ENCODE measurements at regions not wholly inside any gene's neighbourhood (a gene's known extent, or its start where the extent isn't known, plus 50 kb on each side); places are given as distances from the start of the nearest gene placed in this dataset.

GRCh38 chr1:162916821-162917613 is 56.0 kb upstream of the CCDC190 start:
- DNase-seq (ENCODE audit: low read depth, low spot score): no peak
- intact Hi-C loops (cut with micrococcal nuclease; ENCODE audit: unreplicated experiment) (no loop called here), in situ Hi-C loops (cut with HindIII; ENCODE audit: low pct_unique_long_range_greater_than_20kb, low sequenced_read_pairs) (no loop called here)
- ChIA-PET CTCF (no interaction called here), POLR2A (no interaction called here)
- H3K36me3 ChIP-seq (ENCODE audit: control insufficient read depth, insufficient read depth, low read length): no peaks in the 10 kb centered on the region
- BruUV-seq (replicated peaks): no TSS peak
- no peaks in the 10 kb centered on the region for H3K4me1 ChIP-seq (ENCODE audit: control insufficient read depth, insufficient read depth, low read length)
- H3K27me3 ChIP-seq (ENCODE audit: control insufficient read depth, insufficient read depth, low read length): no peaks in the 10 kb centered on the region
- no peak overlapping the region for H3K4me3 ChIP-seq (ENCODE audit: low read depth in 2 of 2, low read length in 2 of 2)
- no peak overlapping the region for H3K27ac ChIP-seq (ENCODE audit: low read length)
- ATAC-seq: no peak
- 0 out of 2 replicates have a peak, but pooled peaks cover 2% of the 10 kb centered on the region for H3K9me3 ChIP-seq (ENCODE audit: control insufficient read depth, insufficient read depth, low read depth, low read length)
- no peak for TF ChIP-seq TCF7L2 (IDR thresholded peaks at IDR 0.05; ENCODE audit: low read depth, low read length)
- TF ChIP-seq POLR2AphosphoS5 (IDR thresholded peaks at IDR 0.05; ENCODE audit: low read depth, low read length): no peak
- TF ChIP-seq, protein P1, sequence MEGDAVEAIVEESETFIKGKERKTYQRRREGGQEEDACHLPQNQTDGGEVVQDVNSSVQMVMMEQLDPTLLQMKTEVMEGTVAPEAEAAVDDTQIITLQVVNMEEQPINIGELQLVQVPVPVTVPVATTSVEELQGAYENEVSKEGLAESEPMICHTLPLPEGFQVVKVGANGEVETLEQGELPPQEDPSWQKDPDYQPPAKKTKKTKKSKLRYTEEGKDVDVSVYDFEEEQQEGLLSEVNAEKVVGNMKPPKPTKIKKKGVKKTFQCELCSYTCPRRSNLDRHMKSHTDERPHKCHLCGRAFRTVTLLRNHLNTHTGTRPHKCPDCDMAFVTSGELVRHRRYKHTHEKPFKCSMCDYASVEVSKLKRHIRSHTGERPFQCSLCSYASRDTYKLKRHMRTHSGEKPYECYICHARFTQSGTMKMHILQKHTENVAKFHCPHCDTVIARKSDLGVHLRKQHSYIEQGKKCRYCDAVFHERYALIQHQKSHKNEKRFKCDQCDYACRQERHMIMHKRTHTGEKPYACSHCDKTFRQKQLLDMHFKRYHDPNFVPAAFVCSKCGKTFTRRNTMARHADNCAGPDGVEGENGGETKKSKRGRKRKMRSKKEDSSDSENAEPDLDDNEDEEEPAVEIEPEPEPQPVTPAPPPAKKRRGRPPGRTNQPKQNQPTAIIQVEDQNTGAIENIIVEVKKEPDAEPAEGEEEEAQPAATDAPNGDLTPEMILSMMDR (IDR thresholded peaks at IDR 0.05): no peak
- TF ChIP-seq, protein P2, sequence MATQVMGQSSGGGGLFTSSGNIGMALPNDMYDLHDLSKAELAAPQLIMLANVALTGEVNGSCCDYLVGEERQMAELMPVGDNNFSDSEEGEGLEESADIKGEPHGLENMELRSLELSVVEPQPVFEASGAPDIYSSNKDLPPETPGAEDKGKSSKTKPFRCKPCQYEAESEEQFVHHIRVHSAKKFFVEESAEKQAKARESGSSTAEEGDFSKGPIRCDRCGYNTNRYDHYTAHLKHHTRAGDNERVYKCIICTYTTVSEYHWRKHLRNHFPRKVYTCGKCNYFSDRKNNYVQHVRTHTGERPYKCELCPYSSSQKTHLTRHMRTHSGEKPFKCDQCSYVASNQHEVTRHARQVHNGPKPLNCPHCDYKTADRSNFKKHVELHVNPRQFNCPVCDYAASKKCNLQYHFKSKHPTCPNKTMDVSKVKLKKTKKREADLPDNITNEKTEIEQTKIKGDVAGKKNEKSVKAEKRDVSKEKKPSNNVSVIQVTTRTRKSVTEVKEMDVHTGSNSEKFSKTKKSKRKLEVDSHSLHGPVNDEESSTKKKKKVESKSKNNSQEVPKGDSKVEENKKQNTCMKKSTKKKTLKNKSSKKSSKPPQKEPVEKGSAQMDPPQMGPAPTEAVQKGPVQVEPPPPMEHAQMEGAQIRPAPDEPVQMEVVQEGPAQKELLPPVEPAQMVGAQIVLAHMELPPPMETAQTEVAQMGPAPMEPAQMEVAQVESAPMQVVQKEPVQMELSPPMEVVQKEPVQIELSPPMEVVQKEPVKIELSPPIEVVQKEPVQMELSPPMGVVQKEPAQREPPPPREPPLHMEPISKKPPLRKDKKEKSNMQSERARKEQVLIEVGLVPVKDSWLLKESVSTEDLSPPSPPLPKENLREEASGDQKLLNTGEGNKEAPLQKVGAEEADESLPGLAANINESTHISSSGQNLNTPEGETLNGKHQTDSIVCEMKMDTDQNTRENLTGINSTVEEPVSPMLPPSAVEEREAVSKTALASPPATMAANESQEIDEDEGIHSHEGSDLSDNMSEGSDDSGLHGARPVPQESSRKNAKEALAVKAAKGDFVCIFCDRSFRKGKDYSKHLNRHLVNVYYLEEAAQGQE (IDR thresholded peaks at IDR 0.05; ENCODE audit: insufficient read depth in 1 of 2, low read depth in 2 of 2, low read length in 1 of 2): no peak
- no peak for TF ChIP-seq SIN3A (IDR thresholded peaks at IDR 0.05; ENCODE audit: borderline replicate concordance, insufficient read depth, low read depth, low read length)

DNA sequence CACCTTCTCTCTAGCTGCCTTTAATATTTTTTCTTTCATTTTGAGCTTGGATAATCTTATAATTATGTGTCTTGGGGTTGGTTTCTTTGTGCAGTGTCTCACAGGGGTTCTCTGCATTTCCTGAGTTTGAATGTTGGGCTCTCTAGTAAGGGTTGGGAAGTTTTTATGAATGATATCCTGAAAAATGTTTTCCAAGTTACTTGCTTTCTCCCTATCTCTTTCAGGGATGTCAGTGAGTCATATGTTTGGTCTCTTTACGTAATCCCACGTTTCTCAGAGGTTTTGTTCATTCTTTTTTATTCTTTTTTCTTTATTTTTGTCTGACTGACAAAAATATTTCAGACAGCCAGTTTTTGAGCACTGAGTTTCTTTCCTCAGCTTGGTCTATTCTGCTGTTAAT is 55.4 kb upstream of the CCDC190 start:
- Histone ChIP-seq H3K27me3 (ENCODE audit: control insufficient read depth, insufficient read depth, low read length) (no peaks in the 10 kb centered on the region), H3K27ac (ENCODE audit: low read length) (no peak overlapping the region), H3K9me3 (ENCODE audit: control insufficient read depth, insufficient read depth, low read depth, low read length) (0 out of 2 replicates have a peak, but pooled peaks cover 2% of the 10 kb centered on the region), H3K4me1 (ENCODE audit: control insufficient read depth, insufficient read depth, low read length) (no peaks in the 10 kb centered on the region), H3K36me3 (ENCODE audit: control insufficient read depth, insufficient read depth, low read length) (no peaks in the 10 kb centered on the region), H3K4me3 (ENCODE audit: low read depth in 2 of 2, low read length in 2 of 2) (no peak overlapping the region)
- ChIA-PET CTCF (no interaction called here), POLR2A (no interaction called here)
- in situ Hi-C loops (cut with HindIII; ENCODE audit: low pct_unique_long_range_greater_than_20kb, low sequenced_read_pairs) (no loop called here), intact Hi-C loops (cut with micrococcal nuclease; ENCODE audit: unreplicated experiment) (no loop called here)
- TF ChIP-seq TCF7L2 (IDR thresholded peaks at IDR 0.05; ENCODE audit: low read depth, low read length) (no peak), POLR2AphosphoS5 (IDR thresholded peaks at IDR 0.05; ENCODE audit: low read depth, low read length) (no peak), SIN3A (IDR thresholded peaks at IDR 0.05; ENCODE audit: borderline replicate concordance, insufficient read depth, low read depth, low read length) (no peak)
- TF ChIP-seq, protein P2 (IDR thresholded peaks at IDR 0.05; ENCODE audit: insufficient read depth in 1 of 2, low read depth in 2 of 2, low read length in 1 of 2): no peak
- TF ChIP-seq, protein P1 (IDR thresholded peaks at IDR 0.05): no peak
- DNase-seq (ENCODE audit: low read depth, low spot score) (no peak), ATAC-seq (no peak)
- BruUV-seq (replicated peaks): no TSS peak
